Panc1 (cell line): ENCODE measurements at regions not wholly inside any gene's neighbourhood (a gene's known extent, or its start where the extent isn't known, plus 50 kb on each side); places are given as distances from the start of the nearest gene placed in this dataset.

Source experiments
- CTCF ChIP-seq: fragments of 450-650 bp; IDR thresholded peaks from 2 replicates; pipeline ENCODE4 v1.5.1; 2017; ENCODE audit warnings: mild to moderate bottlenecking
- POLR2AphosphoS5 ChIP-seq: IDR thresholded peaks from 2 replicates; pipeline ENCODE4 v1.6.1; 2012; ENCODE audit warnings: mild to moderate bottlenecking, low read depth, low read length, moderate library complexity
- TCF7L2 ChIP-seq: IDR thresholded peaks from 2 replicates; pipeline ENCODE4 v1.6.1; 2011; ENCODE audit warnings: mild to moderate bottlenecking, low read depth, low read length, inconsistent platforms

GRCh38 chr18:43877616-43878321, 600.5 kb upstream of the SYT4 start:
- TF ChIP-seq CTCF (no peak), TCF7L2 (no peak), POLR2AphosphoS5 (no peak)
